ENCODE measurements at regions not wholly inside any gene's neighbourhood (a gene's known extent, or its start where the extent isn't known, plus 50 kb on each side); places are given as distances from the start of the nearest gene placed in this dataset.

DNA sequence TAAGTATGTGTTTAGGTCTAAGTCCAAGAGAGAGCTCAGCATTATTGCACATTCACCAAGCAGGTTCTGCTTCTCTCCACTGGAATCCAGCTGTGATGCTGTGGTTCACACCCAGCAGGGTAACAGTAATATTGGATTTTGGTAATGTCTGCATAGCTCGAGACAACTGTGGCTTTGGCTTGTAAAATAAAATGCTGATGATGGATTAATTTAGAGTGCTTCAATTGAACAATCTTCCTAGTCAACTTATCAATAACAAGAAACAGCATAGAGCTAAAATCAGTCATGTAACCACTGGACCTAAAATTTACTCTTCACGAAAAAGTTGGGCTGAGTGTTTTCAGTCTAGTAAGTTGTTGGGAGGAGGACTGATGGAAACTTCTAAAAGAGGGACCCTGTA is 709.2 kb downstream of the TYW1 start:
- no peak for TF ChIP-seq SETDB1 (IDR thresholded peaks at IDR 0.05; ENCODE audit: insufficient read length, low read length)
- TF ChIP-seq, protein P1, sequence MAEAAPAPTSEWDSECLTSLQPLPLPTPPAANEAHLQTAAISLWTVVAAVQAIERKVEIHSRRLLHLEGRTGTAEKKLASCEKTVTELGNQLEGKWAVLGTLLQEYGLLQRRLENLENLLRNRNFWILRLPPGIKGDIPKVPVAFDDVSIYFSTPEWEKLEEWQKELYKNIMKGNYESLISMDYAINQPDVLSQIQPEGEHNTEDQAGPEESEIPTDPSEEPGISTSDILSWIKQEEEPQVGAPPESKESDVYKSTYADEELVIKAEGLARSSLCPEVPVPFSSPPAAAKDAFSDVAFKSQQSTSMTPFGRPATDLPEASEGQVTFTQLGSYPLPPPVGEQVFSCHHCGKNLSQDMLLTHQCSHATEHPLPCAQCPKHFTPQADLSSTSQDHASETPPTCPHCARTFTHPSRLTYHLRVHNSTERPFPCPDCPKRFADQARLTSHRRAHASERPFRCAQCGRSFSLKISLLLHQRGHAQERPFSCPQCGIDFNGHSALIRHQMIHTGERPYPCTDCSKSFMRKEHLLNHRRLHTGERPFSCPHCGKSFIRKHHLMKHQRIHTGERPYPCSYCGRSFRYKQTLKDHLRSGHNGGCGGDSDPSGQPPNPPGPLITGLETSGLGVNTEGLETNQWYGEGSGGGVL (tag by site-specific recombination; IDR thresholded peaks at IDR 0.05) = no peak
- TF ChIP-seq ZNF792 (tag by site-specific recombination; IDR thresholded peaks at IDR 0.05) = no peak
- TF ChIP-seq ZNF548 (tag by site-specific recombination; IDR thresholded peaks at IDR 0.05) = no peak
- no peak for TF ChIP-seq ZNF677 (tag by site-specific recombination; IDR thresholded peaks at IDR 0.05)
- TF ChIP-seq ZNF23 (tag by site-specific recombination; IDR thresholded peaks at IDR 0.05; ENCODE audit: borderline replicate concordance) = no peak
- TF ChIP-seq ZNF404 (tag by site-specific recombination; IDR thresholded peaks at IDR 0.05) = no peak
- TF ChIP-seq, protein P2, sequence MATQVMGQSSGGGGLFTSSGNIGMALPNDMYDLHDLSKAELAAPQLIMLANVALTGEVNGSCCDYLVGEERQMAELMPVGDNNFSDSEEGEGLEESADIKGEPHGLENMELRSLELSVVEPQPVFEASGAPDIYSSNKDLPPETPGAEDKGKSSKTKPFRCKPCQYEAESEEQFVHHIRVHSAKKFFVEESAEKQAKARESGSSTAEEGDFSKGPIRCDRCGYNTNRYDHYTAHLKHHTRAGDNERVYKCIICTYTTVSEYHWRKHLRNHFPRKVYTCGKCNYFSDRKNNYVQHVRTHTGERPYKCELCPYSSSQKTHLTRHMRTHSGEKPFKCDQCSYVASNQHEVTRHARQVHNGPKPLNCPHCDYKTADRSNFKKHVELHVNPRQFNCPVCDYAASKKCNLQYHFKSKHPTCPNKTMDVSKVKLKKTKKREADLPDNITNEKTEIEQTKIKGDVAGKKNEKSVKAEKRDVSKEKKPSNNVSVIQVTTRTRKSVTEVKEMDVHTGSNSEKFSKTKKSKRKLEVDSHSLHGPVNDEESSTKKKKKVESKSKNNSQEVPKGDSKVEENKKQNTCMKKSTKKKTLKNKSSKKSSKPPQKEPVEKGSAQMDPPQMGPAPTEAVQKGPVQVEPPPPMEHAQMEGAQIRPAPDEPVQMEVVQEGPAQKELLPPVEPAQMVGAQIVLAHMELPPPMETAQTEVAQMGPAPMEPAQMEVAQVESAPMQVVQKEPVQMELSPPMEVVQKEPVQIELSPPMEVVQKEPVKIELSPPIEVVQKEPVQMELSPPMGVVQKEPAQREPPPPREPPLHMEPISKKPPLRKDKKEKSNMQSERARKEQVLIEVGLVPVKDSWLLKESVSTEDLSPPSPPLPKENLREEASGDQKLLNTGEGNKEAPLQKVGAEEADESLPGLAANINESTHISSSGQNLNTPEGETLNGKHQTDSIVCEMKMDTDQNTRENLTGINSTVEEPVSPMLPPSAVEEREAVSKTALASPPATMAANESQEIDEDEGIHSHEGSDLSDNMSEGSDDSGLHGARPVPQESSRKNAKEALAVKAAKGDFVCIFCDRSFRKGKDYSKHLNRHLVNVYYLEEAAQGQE (tag by site-specific recombination; IDR thresholded peaks at IDR 0.05) = no peak
- no peak for TF ChIP-seq ZNF175 (tag by site-specific recombination; IDR thresholded peaks at IDR 0.05)
- TF ChIP-seq, protein P3, sequence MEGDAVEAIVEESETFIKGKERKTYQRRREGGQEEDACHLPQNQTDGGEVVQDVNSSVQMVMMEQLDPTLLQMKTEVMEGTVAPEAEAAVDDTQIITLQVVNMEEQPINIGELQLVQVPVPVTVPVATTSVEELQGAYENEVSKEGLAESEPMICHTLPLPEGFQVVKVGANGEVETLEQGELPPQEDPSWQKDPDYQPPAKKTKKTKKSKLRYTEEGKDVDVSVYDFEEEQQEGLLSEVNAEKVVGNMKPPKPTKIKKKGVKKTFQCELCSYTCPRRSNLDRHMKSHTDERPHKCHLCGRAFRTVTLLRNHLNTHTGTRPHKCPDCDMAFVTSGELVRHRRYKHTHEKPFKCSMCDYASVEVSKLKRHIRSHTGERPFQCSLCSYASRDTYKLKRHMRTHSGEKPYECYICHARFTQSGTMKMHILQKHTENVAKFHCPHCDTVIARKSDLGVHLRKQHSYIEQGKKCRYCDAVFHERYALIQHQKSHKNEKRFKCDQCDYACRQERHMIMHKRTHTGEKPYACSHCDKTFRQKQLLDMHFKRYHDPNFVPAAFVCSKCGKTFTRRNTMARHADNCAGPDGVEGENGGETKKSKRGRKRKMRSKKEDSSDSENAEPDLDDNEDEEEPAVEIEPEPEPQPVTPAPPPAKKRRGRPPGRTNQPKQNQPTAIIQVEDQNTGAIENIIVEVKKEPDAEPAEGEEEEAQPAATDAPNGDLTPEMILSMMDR (tag by site-specific recombination; IDR thresholded peaks at IDR 0.05) = no peak
- TF ChIP-seq ZBTB20 (tag by site-specific recombination; IDR thresholded peaks at IDR 0.05) = no peak
- no peak for TF ChIP-seq HOXC10 (CRISPR knock-in tag; IDR thresholded peaks at IDR 0.05)
- no peak for TF ChIP-seq MYNN (tag by site-specific recombination; IDR thresholded peaks at IDR 0.05; ENCODE audit: borderline replicate concordance)
- no peak for TF ChIP-seq ZNF658 (tag by site-specific recombination; IDR thresholded peaks at IDR 0.05)

Measured in HEK293 (cell line).